Calu3 (cell line): ENCODE measurements at regions not wholly inside any gene's neighbourhood (a gene's known extent, or its start where the extent isn't known, plus 50 kb on each side); places are given as distances from the start of the nearest gene placed in this dataset.

Experiments
- BruUV-seq: library from RNA; stranded (reverse); fragments of 400-500 nt; replicated peaks from 2 replicates; lab custom pipeline; 2021; lab: Mats Ljungman, UMichigan
- CTCF ChIA-PET: fragments of 300-600 bp; sonication (Branson Sonifier 250); formaldehyde crosslinking; loops from one replicate; lab custom pipeline; 2022; ENCODE audit warnings: antibody characterized with exemption; lab: Charles Lee
- DNase-seq: peaks from one replicate; pipeline ENCODE4 v3.0.0; 2022
- H3K27ac Mint-ChIP-seq: one replicate; pipeline ENCODE4 v1.8.0; 2022; ENCODE audit warnings: mixed read lengths; ENCODE audit not compliant: unreplicated experiment
- H3K27me3 Mint-ChIP-seq: one replicate; pipeline ENCODE4 v1.8.0; 2022; ENCODE audit warnings: mixed read lengths; ENCODE audit not compliant: unreplicated experiment
- H3K36me3 Mint-ChIP-seq: one replicate; pipeline ENCODE4 v1.8.0; 2022; ENCODE audit warnings: mild to moderate bottlenecking, moderate library complexity, mixed read lengths; ENCODE audit not compliant: insufficient read depth, unreplicated experiment
- H3K4me1 Mint-ChIP-seq: one replicate; pipeline ENCODE4 v1.8.0; 2022; ENCODE audit warnings: mild to moderate bottlenecking, low read depth, mixed read lengths; ENCODE audit not compliant: unreplicated experiment
- H3K4me3 Mint-ChIP-seq: one replicate; pipeline ENCODE4 v1.8.0; 2022; ENCODE audit warnings: mild to moderate bottlenecking, low read depth, moderate library complexity, mixed read lengths; ENCODE audit not compliant: unreplicated experiment
- H3K9me3 Mint-ChIP-seq: one replicate; pipeline ENCODE4 v1.8.0; 2022; ENCODE audit warnings: low read depth, mixed read lengths; ENCODE audit not compliant: unreplicated experiment
- intact Hi-C: fragments of 100-400 bp; cut with micrococcal nuclease; formaldehyde crosslinking; loops from one replicate; pipeline ENCODE4 v1.10.0; 2022; ENCODE audit not compliant: unreplicated experiment
- TF ChIP-seq, protein P1 (sequence below): fragments of 200-600 bp; IDR thresholded peaks from one replicate; pipeline ENCODE4 v1.8.0; 2022; ENCODE audit warnings: antibody characterized with exemption; ENCODE audit not compliant: unreplicated experiment

DNA sequence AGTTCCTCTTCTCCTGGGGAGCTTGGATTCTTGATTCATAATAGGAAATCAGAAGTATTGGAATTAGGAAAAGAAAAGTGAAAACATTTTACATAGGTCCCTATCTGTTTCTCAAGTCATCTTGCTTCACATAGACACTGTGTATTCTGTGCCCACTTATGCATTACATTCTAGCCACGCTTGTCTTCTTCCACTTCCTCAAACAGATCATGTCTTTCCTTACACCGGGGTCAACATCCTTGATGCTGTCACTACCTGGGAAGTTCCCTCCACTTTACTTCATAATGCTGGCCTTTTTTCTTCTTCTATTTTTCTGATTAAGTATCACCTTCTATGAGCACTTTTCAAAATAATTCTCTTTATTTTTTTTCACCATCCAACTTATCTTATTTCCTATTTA, 606.4 kb upstream of the CDH8 start:
- peaks cover 7% of the 10 kb centered on the region for H3K9me3 Mint-ChIP-seq
- DNase-seq, result no peak
- no peak overlapping the region for H3K4me3 Mint-ChIP-seq
- no peaks in the 10 kb centered on the region for H3K36me3 Mint-ChIP-seq
- H3K27me3 Mint-ChIP-seq, result no peaks in the 10 kb centered on the region
- H3K4me1 Mint-ChIP-seq, result no peaks in the 10 kb centered on the region
- H3K27ac Mint-ChIP-seq, result no peak overlapping the region
- no TSS peak for BruUV-seq
- CTCF ChIA-PET, result no interaction called here
- TF ChIP-seq, protein P1, sequence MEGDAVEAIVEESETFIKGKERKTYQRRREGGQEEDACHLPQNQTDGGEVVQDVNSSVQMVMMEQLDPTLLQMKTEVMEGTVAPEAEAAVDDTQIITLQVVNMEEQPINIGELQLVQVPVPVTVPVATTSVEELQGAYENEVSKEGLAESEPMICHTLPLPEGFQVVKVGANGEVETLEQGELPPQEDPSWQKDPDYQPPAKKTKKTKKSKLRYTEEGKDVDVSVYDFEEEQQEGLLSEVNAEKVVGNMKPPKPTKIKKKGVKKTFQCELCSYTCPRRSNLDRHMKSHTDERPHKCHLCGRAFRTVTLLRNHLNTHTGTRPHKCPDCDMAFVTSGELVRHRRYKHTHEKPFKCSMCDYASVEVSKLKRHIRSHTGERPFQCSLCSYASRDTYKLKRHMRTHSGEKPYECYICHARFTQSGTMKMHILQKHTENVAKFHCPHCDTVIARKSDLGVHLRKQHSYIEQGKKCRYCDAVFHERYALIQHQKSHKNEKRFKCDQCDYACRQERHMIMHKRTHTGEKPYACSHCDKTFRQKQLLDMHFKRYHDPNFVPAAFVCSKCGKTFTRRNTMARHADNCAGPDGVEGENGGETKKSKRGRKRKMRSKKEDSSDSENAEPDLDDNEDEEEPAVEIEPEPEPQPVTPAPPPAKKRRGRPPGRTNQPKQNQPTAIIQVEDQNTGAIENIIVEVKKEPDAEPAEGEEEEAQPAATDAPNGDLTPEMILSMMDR, result no peak
- intact Hi-C loops, result no loop called here

DNA sequence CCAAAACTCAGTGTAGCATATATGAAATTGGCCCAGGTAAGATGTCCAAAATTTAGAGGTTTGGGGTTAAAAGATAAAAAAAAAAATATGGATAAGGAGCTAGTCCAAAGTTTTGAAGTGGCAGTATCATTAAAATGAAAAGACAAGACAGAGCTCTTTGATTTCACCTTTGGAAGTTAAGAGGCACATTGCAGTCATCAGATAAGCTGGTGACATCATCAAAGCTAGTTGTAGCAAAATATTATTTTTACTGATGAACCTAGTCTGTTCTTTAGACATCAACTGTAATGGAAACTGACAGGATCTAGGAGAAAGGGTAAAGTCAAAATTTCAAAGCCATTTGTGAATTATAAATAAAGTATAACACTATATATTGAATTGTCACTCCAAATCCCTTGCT, 603.7 kb upstream of the CDH8 start:
- Mint-ChIP-seq H3K4me1 (no peaks in the 10 kb centered on the region), H3K9me3 (peaks cover 7% of the 10 kb centered on the region), H3K27ac (no peak overlapping the region), H3K4me3 (no peak overlapping the region), H3K27me3 (no peaks in the 10 kb centered on the region), H3K36me3 (no peaks in the 10 kb centered on the region)
- TF ChIP-seq, protein P1, result no peak
- no TSS peak for BruUV-seq
- DNase-seq, result no peak
- intact Hi-C loops, result no loop called here
- CTCF ChIA-PET, result no interaction called here

DNA sequence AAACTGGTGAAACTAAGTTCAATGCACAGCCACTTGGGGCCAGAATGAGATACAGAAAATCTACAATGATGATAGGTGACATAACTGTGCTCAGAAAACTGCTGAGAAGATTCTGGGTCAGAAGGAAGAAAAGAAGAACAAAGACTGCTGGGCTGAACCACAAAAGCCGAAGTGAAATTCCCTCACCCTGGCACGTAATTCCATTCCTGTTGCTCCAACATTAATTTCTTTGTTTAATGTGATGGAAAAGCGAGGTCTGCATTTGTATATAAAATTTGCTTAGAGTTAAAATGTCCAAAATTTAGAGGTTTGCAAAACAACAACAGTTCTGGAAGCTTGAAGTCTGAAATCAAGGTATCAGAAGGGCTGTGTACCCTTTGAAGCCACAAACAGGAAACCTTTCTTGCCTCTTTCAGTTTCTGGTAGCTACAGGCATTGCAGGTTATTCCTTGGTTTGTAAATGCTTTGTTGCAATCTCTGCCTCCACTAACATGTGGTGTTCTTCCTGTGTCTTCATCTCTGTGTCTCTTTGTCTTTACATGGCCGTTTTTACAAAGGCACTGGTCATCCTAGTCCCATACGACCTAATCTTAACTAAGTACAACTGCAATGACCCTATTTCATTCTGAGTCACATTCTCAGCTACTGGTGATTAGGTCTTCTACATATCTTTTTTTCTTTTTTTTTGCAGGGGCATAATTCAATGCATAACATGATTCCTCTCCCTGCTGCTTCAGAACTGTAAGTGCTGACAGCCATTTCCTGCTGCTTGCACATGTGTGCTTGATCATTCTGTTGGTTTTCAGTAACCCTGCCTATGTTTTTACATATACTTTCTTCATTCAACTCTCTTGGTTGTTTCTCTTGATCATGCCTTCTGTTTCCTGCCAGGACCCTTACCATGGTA, 603.0 kb upstream of the CDH8 start:
- no peak overlapping the region for H3K4me3 Mint-ChIP-seq
- CTCF ChIA-PET, result no interaction called here
- no peaks in the 10 kb centered on the region for H3K27me3 Mint-ChIP-seq
- H3K9me3 Mint-ChIP-seq, result peaks cover 7% of the 10 kb centered on the region
- H3K4me1 Mint-ChIP-seq, result no peaks in the 10 kb centered on the region
- H3K27ac Mint-ChIP-seq, result no peak overlapping the region
- DNase-seq, result no peak
- BruUV-seq, result no TSS peak
- intact Hi-C loops, result no loop called here
- TF ChIP-seq, protein P1, result no peak
- no peaks in the 10 kb centered on the region for H3K36me3 Mint-ChIP-seq

DNA sequence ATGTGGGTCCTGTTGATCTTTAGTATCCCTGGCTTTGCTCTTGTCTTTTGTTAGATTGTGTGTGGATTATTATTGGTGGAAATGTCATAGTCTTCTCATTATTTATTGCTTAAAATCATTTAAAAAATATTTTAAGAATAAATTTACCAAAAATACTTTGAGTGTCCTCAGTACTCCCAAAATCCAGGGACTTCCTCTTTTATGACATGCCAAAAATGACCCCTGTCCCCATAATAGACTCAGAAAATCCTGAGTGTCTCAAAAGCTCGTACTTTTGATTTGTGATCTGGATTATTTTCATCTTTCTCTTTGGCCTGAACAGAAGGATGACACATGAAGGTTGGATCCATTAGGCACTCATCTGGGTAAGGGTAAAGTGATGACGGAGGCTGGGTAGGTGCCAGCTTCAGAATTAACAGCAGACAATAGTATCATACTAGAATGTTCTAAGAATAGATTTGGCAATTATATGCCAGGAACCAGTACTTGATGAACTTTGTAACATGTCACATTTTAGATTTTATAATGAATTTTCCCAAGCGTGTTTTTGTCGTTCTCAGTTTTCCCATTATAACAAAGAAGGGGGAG, 602.2 kb upstream of the CDH8 start:
- no peak for DNase-seq
- CTCF ChIA-PET, result no interaction called here
- H3K36me3 Mint-ChIP-seq, result no peaks in the 10 kb centered on the region
- no peak overlapping the region for H3K27ac Mint-ChIP-seq
- no peaks in the 10 kb centered on the region for H3K4me1 Mint-ChIP-seq
- no peak overlapping the region for H3K4me3 Mint-ChIP-seq
- no TSS peak for BruUV-seq
- TF ChIP-seq, protein P1, result no peak
- no peaks in the 10 kb centered on the region for H3K27me3 Mint-ChIP-seq
- peaks cover 7% of the 10 kb centered on the region for H3K9me3 Mint-ChIP-seq
- intact Hi-C loops, result no loop called here
